ENCODE measurements at regions not wholly inside any gene's neighbourhood (a gene's known extent, or its start where the extent isn't known, plus 50 kb on each side); places are given as distances from the start of the nearest gene placed in this dataset.
"Not testable (repeated sequence)": the region's sequence is repeated elsewhere in the genome, so short reads cannot be mapped to it uniquely, and the experiment has no call there.

GRCh38 chr9:118637681-118638080, 731.6 kb downstream of the BRINP1 start:
- DNase-seq (no peak), ATAC-seq (ENCODE audit: poor library complexity) (no peak)
- intact Hi-C loops (cut with DNase I) = no loop called here

- intact Hi-C loops (cut with DNase I) = no loop called here
- ATAC-seq (ENCODE audit: poor library complexity) (no peak), DNase-seq (no peak)
Observed at GRCh38 chr9:118640836-118641560, 728.2 kb downstream of the BRINP1 start.

- DNase-seq (no peak), ATAC-seq (ENCODE audit: poor library complexity) (no peak)
- intact Hi-C loops (cut with DNase I) = no loop called here
Observed at GRCh38 chr9:118643118-118643517, 726.1 kb downstream of the BRINP1 start.

DNA sequence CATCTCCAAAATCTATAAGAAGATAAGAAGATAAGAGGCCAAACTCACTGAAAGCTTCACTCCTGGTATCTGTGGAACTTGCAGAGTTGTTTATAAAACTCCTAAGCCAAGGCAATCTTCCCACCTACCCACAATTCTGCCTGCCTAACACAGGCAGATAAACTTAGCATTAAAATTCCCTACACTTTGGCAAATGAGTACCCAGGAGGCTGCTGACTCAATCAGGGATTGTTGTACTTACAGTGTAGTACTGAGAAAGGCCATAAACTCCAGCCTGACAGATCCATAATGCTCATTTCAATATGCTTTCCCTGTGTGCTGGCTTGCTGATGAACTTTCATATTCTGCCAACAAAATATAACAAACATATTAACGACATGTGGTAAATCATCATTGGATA, 725.2 kb downstream of the BRINP1 start:
- ATAC-seq (ENCODE audit: poor library complexity) = no peak
- no peak for DNase-seq

DNA sequence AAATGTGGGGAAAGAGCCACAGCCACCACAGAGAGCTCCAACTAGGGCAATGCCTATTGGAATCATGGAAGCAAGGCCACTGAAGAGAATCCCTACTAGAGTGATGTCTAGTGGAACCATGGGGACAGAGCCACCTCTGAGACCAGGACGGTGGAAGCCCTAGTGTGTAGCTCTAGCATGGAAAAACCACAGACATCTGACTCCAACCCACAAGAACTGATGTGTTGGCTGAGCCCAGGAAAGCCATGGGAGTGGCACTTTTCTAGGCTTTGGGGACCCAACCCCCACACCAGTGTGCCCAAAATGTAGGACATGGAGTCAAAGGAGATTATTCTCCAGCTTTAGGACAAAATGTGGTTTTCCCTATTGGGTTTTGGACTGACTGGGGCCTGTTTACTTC, 721.9 kb downstream of the BRINP1 start:
- intact Hi-C loops (cut with DNase I) = no loop called here
- ATAC-seq (ENCODE audit: poor library complexity) (no peak), DNase-seq (no peak)

More for the DNA sequence above, 725.2 kb downstream of the BRINP1 start:
- intact Hi-C loops (cut with DNase I) = no loop called here

- no peak for DNase-seq
- intact Hi-C loops (cut with DNase I) = no loop called here
- ATAC-seq (ENCODE audit: poor library complexity) = no peak
Observed at GRCh38 chr9:118650417-118650816, 718.8 kb downstream of the BRINP1 start.

DNA sequence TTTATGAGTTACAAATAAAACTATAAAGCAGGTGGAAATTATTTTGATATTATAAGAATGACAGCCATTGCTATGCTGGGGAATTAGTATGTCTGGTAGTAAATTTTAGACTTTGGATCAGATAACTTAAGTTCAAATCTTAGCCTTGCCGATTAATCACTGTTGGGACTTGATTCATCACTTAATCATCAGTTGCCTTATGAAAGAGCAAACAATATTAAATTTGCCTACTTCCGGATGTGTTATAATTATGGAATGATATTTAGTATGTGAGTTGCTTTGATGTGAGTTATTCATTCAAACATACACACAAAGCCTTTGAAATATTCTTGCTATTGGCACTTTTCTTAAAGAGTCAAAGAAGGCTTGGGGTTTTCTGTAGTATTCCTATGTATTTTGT, 717.7 kb downstream of the BRINP1 start:
- ATAC-seq (ENCODE audit: poor library complexity) (no peak), DNase-seq (no peak)
- intact Hi-C loops (cut with DNase I) = no loop called here

DNA sequence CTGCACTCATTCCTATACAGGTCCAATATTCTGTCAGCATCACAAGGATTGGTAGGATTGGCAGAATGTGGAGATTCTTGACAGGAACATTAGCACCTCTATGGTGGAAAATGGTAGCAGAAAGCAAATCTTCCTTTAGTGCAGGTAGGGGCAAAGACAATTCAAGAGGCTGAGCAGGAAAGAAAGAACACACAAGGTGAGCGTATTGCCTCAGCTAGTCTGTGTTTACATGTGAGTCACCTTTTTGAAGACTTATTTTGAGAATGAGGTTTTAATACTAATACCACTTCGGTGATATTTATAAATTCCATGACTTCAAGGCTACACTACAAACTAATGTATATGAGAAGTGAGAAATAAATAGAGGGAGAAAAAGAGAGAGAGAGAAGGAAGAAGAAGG, 717.0 kb downstream of the BRINP1 start:
- ATAC-seq (ENCODE audit: poor library complexity) (no peak), DNase-seq (no peak)
- intact Hi-C loops (cut with DNase I) = no loop called here

GRCh38 chr9:118652912-118653311, 716.3 kb downstream of the BRINP1 start:
- intact Hi-C loops (cut with DNase I) = no loop called here
- ATAC-seq (ENCODE audit: poor library complexity) (no peak), DNase-seq (no peak)

GRCh38 chr9:118659011-118659410, 710.2 kb downstream of the BRINP1 start:
- intact Hi-C loops (cut with DNase I) = no loop called here
- ATAC-seq (ENCODE audit: poor library complexity) (no peak), DNase-seq (no peak)

GRCh38 chr9:118665226-118665919, 703.9 kb downstream of the BRINP1 start:
- intact Hi-C loops (cut with DNase I) = no loop called here
- no peak for ATAC-seq (ENCODE audit: poor library complexity)
- no peak for DNase-seq

- DNase-seq (no peak), ATAC-seq (ENCODE audit: poor library complexity) (no peak)
- intact Hi-C loops (cut with DNase I) = no loop called here
Observed at GRCh38 chr9:118670011-118670953, 699.0 kb downstream of the BRINP1 start.

DNA sequence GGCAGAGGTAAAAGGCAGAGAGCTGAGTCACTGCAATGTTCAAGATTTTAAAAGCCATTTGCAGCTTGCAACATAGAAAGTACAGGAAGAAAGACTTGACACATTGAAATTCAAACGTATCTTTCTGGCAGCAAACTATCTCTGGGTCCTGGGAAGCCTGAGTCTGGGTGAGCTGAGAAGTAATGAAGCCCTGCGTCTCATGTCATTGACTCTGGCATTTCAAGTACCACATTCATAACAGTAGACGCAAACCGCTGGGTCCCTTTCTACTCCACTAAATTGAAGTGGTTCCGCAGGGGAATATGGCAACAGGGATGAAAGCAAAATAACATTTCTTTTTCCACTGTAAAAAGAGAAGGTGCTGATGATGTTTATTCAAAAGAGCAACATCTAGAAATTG, 694.3 kb downstream of the BRINP1 start:
- ATAC-seq (ENCODE audit: poor library complexity) = no peak
- intact Hi-C loops (cut with DNase I) = no loop called here
- no peak for DNase-seq

DNA sequence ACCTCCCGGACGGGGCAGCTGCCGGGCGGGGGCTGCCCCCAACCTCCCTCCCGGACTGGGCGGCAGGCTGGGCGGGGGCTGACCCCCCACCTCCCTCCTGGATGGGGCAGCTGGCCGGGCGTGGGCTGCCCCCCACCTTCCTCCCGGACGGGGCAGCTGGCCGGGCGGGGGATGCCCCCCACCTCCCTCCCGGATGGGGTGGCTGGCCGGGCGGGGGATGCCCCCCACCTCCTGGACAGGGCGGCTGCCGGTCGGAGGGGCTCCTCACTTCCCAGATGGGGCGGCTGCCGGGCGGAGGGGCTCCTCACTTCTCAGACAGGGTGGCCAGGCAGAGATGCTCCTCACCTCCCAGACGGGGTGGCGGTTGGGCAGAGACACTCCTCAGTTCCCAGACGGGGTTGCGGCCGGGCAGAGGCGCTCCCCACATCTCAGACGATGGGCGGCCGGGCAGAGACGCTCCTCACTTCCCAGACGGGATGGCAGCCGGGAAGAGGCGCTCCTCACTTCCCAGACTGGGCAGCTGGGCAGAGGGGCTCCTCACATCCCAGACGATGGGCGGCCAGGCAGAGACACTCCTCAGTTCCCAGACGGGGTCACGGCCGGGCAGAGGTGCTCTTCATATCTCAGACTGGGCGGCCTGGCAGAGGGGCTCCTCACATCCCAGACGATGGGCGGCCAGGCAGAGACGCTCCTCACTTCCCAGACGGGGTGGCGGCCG, 691.1 kb downstream of the BRINP1 start:
- ATAC-seq (ENCODE audit: poor library complexity); intact Hi-C loops (cut with DNase I); DNase-seq: not testable (repeated sequence)

- intact Hi-C loops (cut with DNase I) = no loop called here
- ATAC-seq (ENCODE audit: poor library complexity) = no peak
Observed at GRCh38 chr9:118686959-118687358, 682.3 kb downstream of the BRINP1 start.

GRCh38 chr9:118689280-118689679, 680.0 kb downstream of the BRINP1 start:
- intact Hi-C loops (cut with DNase I) = no loop called here

More at GRCh38 chr9:118686959-118687358, 682.3 kb downstream of the BRINP1 start:
- no peak for DNase-seq

DNA sequence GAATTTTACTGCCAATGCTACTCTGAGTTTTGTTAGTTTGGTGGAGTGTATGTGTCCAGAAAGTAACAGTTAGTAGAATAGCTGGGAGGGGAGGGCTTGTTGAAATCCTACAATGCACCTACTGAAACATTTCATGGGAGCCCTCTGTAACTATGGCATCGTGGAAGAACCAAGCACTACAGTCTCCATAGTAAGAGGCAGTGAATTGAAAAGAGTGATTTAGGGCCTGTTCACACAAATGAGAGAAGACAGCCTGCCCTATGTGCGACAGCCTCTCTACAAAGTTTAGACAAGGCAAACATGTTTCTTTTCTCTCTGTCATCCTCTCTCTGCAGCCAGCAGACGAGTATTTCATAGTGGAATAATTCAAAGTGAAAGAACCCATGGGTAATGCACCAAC, 676.6 kb downstream of the BRINP1 start:
- ATAC-seq (ENCODE audit: poor library complexity) (no peak), DNase-seq (no peak)
- intact Hi-C loops (cut with DNase I) = no loop called here

More at GRCh38 chr9:118689280-118689679, 680.0 kb downstream of the BRINP1 start:
- ATAC-seq (ENCODE audit: poor library complexity) (no peak), DNase-seq (no peak)

GRCh38 chr9:118693645-118694044, 675.6 kb downstream of the BRINP1 start:
- no peak for DNase-seq
- intact Hi-C loops (cut with DNase I) = no loop called here
- no peak for ATAC-seq (ENCODE audit: poor library complexity)

DNA sequence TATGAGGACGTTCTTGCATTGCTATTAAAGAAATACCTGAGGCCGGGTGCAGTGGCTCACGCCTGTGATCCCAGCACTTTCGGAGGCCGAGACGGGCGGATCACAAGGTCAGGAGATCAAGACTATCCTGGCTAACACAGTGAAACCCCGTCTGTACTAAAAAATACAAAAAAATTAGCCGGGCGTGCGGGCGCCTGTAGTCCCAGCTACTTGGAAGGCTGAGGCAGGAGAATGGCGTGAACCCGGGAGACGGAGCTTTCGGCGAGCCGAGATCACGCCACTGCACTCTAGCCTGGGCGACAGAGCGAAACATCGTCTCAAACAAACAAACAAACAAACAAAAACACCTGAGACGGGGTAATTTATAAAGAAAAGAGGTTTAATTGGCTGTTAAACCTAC, 674.0 kb downstream of the BRINP1 start:
- ATAC-seq (ENCODE audit: poor library complexity); intact Hi-C loops (cut with DNase I); DNase-seq: not testable (repeated sequence)
